MCF 10A (cell line): ENCODE measurements at regions not wholly inside any gene's neighbourhood (a gene's known extent, or its start where the extent isn't known, plus 50 kb on each side); places are given as distances from the start of the nearest gene placed in this dataset.

Source experiments
- BruUV-seq: library from RNA; stranded (reverse); fragments of 400-500 nt; replicated peaks from 2 replicates; lab custom pipeline; 2021; lab: Mats Ljungman, UMichigan
- CTCF ChIA-PET: fragments of 300-600 bp; sonication (Branson Sonifier 250); formaldehyde crosslinking; extraction: SDS; loops from one replicate; lab custom pipeline; 2021; ENCODE audit warnings: antibody characterized with exemption, inconsistent platforms; lab: Yijun Ruan, JAX
- POLR2A ChIA-PET: fragments of 300-600, 350-650 bp; sonication (Branson Sonifier 250); formaldehyde crosslinking; extraction: SDS; loops from one replicate; lab custom pipeline; 2020; ENCODE audit warnings: antibody characterized with exemption, inconsistent platforms; lab: Yijun Ruan, JAX
- DNase-seq: peaks from one replicate; pipeline ENCODE4 v3.0.0-alpha.2; 2018; ENCODE audit not compliant: unreplicated experiment
- H3K27ac Mint-ChIP-seq: one replicate; pipeline ENCODE4 v1.8.0; 2022; ENCODE audit warnings: mild to moderate bottlenecking, low read depth, mixed read lengths; ENCODE audit not compliant: unreplicated experiment
- H3K27me3 Mint-ChIP-seq: one replicate; pipeline ENCODE4 v1.8.0; 2022; ENCODE audit warnings: mixed read lengths; ENCODE audit not compliant: insufficient read depth, unreplicated experiment
- H3K36me3 Mint-ChIP-seq: one replicate; pipeline ENCODE4 v1.8.0; 2022; ENCODE audit warnings: mild to moderate bottlenecking, moderate library complexity, mixed read lengths; ENCODE audit not compliant: insufficient read depth, unreplicated experiment
- H3K4me1 Mint-ChIP-seq: one replicate; pipeline ENCODE4 v1.8.0; 2022; ENCODE audit warnings: mixed read lengths; ENCODE audit not compliant: insufficient read depth, unreplicated experiment
- H3K4me3 Mint-ChIP-seq: one replicate; pipeline ENCODE4 v1.8.0; 2022; ENCODE audit warnings: mild to moderate bottlenecking, moderate library complexity, mixed read lengths; ENCODE audit not compliant: unreplicated experiment
- H3K9me3 Mint-ChIP-seq: one replicate; pipeline ENCODE4 v1.8.0; 2022; ENCODE audit warnings: mixed read lengths; ENCODE audit not compliant: unreplicated experiment
- intact Hi-C: fragments of 100-400 bp; cut with micrococcal nuclease; formaldehyde crosslinking; loops from 2 replicates; pipeline ENCODE4 v1.14.1; 2022
- TF ChIP-seq, protein P1 (sequence below): fragments of 200-600 bp; IDR thresholded peaks from one replicate; pipeline ENCODE4 v1.8.0; 2022; ENCODE audit warnings: antibody characterized with exemption, mild to moderate bottlenecking; ENCODE audit not compliant: unreplicated experiment

DNA sequence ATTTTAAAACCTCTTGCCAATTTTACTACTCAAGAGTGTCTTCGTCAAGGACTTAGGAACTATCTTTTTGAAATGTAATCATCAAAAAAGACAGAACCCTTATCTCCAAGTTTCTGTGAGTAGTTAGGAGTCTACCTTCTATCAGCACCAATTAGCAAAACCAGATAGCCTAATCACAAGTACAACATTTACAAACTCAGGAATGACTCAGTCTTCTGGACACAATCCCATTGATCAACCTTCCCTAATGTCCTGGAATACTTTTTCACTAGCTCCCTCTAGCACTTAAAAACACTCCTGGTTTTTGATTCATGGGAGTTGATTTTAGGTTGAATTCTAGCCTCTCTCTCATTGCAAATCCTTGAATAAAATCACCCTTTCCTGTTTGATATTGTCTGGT lies 680.7 kb downstream of the PRR16 start:
- intact Hi-C loops: loop anchor here (10.0 kb wide), 1 partner anchor 330 kb away; no protein-coding TSS in a partner anchor
- no TSS peak for BruUV-seq
- Mint-ChIP-seq H3K4me3 (no peak overlapping the region), H3K9me3 (peaks cover 7% of the 10 kb centered on the region), H3K36me3 (no peaks in the 10 kb centered on the region), H3K27me3 (no peaks in the 10 kb centered on the region), H3K4me1 (peaks cover 6% of the 10 kb centered on the region), H3K27ac (no peak overlapping the region)
- CTCF ChIA-PET: interaction anchor here (0.6 to 1.5 kb wide), 3 partner anchors 219 to 436 kb away, joined by 3 to 13 read pairs (median 3); no protein-coding TSS in a partner anchor
- TF ChIP-seq, protein P1, sequence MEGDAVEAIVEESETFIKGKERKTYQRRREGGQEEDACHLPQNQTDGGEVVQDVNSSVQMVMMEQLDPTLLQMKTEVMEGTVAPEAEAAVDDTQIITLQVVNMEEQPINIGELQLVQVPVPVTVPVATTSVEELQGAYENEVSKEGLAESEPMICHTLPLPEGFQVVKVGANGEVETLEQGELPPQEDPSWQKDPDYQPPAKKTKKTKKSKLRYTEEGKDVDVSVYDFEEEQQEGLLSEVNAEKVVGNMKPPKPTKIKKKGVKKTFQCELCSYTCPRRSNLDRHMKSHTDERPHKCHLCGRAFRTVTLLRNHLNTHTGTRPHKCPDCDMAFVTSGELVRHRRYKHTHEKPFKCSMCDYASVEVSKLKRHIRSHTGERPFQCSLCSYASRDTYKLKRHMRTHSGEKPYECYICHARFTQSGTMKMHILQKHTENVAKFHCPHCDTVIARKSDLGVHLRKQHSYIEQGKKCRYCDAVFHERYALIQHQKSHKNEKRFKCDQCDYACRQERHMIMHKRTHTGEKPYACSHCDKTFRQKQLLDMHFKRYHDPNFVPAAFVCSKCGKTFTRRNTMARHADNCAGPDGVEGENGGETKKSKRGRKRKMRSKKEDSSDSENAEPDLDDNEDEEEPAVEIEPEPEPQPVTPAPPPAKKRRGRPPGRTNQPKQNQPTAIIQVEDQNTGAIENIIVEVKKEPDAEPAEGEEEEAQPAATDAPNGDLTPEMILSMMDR: peak; percentile 9
- POLR2A ChIA-PET: no interaction called here
- DNase-seq: peak; percentile 65

- ChIA-PET POLR2A (no interaction called here), CTCF (interaction anchor here (0.7 kb wide), 1 partner anchor 696 kb away, joined by 3 read pairs; no protein-coding TSS in a partner anchor)
- no peaks in the 10 kb centered on the region for H3K4me1 Mint-ChIP-seq
- H3K4me3 Mint-ChIP-seq: no peak overlapping the region
- no TSS peak for BruUV-seq
- no peaks in the 10 kb centered on the region for H3K27me3 Mint-ChIP-seq
- TF ChIP-seq, protein P1: no peak
- intact Hi-C loops: no loop called here
- H3K9me3 Mint-ChIP-seq: no peaks in the 10 kb centered on the region
- H3K27ac Mint-ChIP-seq: no peak overlapping the region
- DNase-seq: no peak
- no peaks in the 10 kb centered on the region for H3K36me3 Mint-ChIP-seq
Measured at GRCh38 chr5:121151534-121151933, 687.4 kb downstream of the PRR16 start.

GRCh38 chr5:121152411-121152810 lies 688.3 kb downstream of the PRR16 start:
- intact Hi-C loops: no loop called here
- CTCF ChIA-PET: no interaction called here
- Mint-ChIP-seq H3K27me3 (no peaks in the 10 kb centered on the region), H3K36me3 (no peaks in the 10 kb centered on the region), H3K4me1 (no peaks in the 10 kb centered on the region), H3K9me3 (no peaks in the 10 kb centered on the region), H3K27ac (no peak overlapping the region), H3K4me3 (no peak overlapping the region)
- no TSS peak for BruUV-seq
- no peak for DNase-seq
- POLR2A ChIA-PET: no interaction called here
- TF ChIP-seq, protein P1: no peak

DNA sequence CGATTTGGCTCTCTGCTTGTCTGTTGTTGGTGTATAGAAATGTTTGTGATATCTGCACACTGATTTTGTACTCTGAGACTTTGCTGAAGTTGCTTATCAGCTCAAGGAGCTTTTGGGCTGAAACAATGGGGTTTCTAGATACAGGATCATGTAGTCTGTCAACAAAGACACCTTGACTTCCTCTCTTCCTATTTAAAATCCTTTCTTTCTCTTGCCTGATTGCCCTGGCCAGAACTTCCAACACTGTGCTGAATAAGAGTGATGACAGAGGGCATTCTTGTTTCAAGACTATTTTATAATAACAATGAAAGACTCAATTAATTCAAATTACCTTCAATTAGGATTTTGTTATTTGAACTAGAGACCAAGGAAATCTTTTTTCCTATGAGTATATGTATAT lies 692.5 kb downstream of the PRR16 start:
- DNase-seq: no peak
- Mint-ChIP-seq H3K27ac (no peak overlapping the region), H3K36me3 (no peaks in the 10 kb centered on the region), H3K4me1 (no peaks in the 10 kb centered on the region), H3K9me3 (no peaks in the 10 kb centered on the region), H3K4me3 (no peak overlapping the region), H3K27me3 (no peaks in the 10 kb centered on the region)
- no TSS peak for BruUV-seq
- intact Hi-C loops: no loop called here
- TF ChIP-seq, protein P1: no peak
- ChIA-PET CTCF (interaction anchor here (0.6 kb wide), 1 partner anchor 944 kb away, joined by 3 read pairs; no protein-coding TSS in a partner anchor), POLR2A (no interaction called here)
